Calu3 (cell line): ENCODE measurements at regions not wholly inside any gene's neighbourhood (a gene's known extent, or its start where the extent isn't known, plus 50 kb on each side); places are given as distances from the start of the nearest gene placed in this dataset.

Source experiments
- BruUV-seq: library from RNA; stranded (reverse); fragments of 400-500 nt; replicated peaks from 2 replicates; lab custom pipeline; 2021; lab: Mats Ljungman, UMichigan
- CTCF ChIA-PET: fragments of 300-600 bp; sonication (Branson Sonifier 250); formaldehyde crosslinking; loops from one replicate; lab custom pipeline; 2022; ENCODE audit warnings: antibody characterized with exemption; lab: Charles Lee
- DNase-seq: peaks from one replicate; pipeline ENCODE4 v3.0.0; 2022
- H3K27ac Mint-ChIP-seq: one replicate; pipeline ENCODE4 v1.8.0; 2022; ENCODE audit warnings: mixed read lengths; ENCODE audit not compliant: unreplicated experiment
- H3K27me3 Mint-ChIP-seq: one replicate; pipeline ENCODE4 v1.8.0; 2022; ENCODE audit warnings: mixed read lengths; ENCODE audit not compliant: unreplicated experiment
- H3K36me3 Mint-ChIP-seq: one replicate; pipeline ENCODE4 v1.8.0; 2022; ENCODE audit warnings: mild to moderate bottlenecking, moderate library complexity, mixed read lengths; ENCODE audit not compliant: insufficient read depth, unreplicated experiment
- H3K4me1 Mint-ChIP-seq: one replicate; pipeline ENCODE4 v1.8.0; 2022; ENCODE audit warnings: mild to moderate bottlenecking, low read depth, mixed read lengths; ENCODE audit not compliant: unreplicated experiment
- H3K4me3 Mint-ChIP-seq: one replicate; pipeline ENCODE4 v1.8.0; 2022; ENCODE audit warnings: mild to moderate bottlenecking, low read depth, moderate library complexity, mixed read lengths; ENCODE audit not compliant: unreplicated experiment
- H3K9me3 Mint-ChIP-seq: one replicate; pipeline ENCODE4 v1.8.0; 2022; ENCODE audit warnings: low read depth, mixed read lengths; ENCODE audit not compliant: unreplicated experiment
- CTCF ChIP-seq: fragments of 200-600 bp; IDR thresholded peaks from one replicate; pipeline ENCODE4 v1.8.0; 2022; ENCODE audit warnings: antibody characterized with exemption; ENCODE audit not compliant: unreplicated experiment
- intact Hi-C: fragments of 100-400 bp; cut with micrococcal nuclease; formaldehyde crosslinking; loops from one replicate; pipeline ENCODE4 v1.10.0; 2022; ENCODE audit not compliant: unreplicated experiment

GRCh38 chr17:27978689-27979175 is 63.7 kb upstream of the NLK start:
- Mint-ChIP-seq H3K36me3 (no peaks in the 10 kb centered on the region), H3K4me1 (no peaks in the 10 kb centered on the region), H3K27ac (no peak overlapping the region), H3K9me3 (no peaks in the 10 kb centered on the region), H3K27me3 (no peaks in the 10 kb centered on the region), H3K4me3 (no peak overlapping the region)
- no TSS peak for BruUV-seq
- DNase-seq: no peak
- CTCF ChIA-PET: interaction anchor here (0.5 kb wide), 1 partner anchor 76 kb away, joined by 3 read pairs; no protein-coding TSS in a partner anchor
- no peak for TF ChIP-seq CTCF
- intact Hi-C loops: loop anchor here (10.0 kb wide), 1 partner anchor 156 kb away; no protein-coding TSS in a partner anchor

- intact Hi-C loops: no loop called here
- no peak overlapping the region for H3K27ac Mint-ChIP-seq
These were observed 62.4 kb upstream of the NLK start for GRCh38 chr17:27980043-27980442.

GRCh38 chr17:27981978-27982377 is 60.5 kb upstream of the NLK start:
- Mint-ChIP-seq H3K4me3 (no peak overlapping the region), H3K27ac (no peak overlapping the region), H3K4me1 (no peaks in the 10 kb centered on the region), H3K9me3 (no peaks in the 10 kb centered on the region), H3K27me3 (no peaks in the 10 kb centered on the region), H3K36me3 (no peaks in the 10 kb centered on the region)
- DNase-seq: no peak
- CTCF ChIA-PET: no interaction called here
- BruUV-seq: no TSS peak
- no peak for TF ChIP-seq CTCF
- intact Hi-C loops: no loop called here

More at GRCh38 chr17:27980043-27980442, 62.4 kb upstream of the NLK start:
- Mint-ChIP-seq H3K27me3 (no peaks in the 10 kb centered on the region), H3K4me3 (no peak overlapping the region), H3K4me1 (no peaks in the 10 kb centered on the region), H3K9me3 (no peaks in the 10 kb centered on the region), H3K36me3 (no peaks in the 10 kb centered on the region)
- no peak for DNase-seq
- no TSS peak for BruUV-seq
- CTCF ChIA-PET: no interaction called here
- TF ChIP-seq CTCF: no peak

GRCh38 chr17:27982688-27983087 is 59.8 kb upstream of the NLK start:
- Mint-ChIP-seq H3K9me3 (no peaks in the 10 kb centered on the region), H3K4me1 (no peaks in the 10 kb centered on the region), H3K27me3 (no peaks in the 10 kb centered on the region), H3K27ac (no peak overlapping the region), H3K36me3 (no peaks in the 10 kb centered on the region), H3K4me3 (no peak overlapping the region)
- no TSS peak for BruUV-seq
- CTCF ChIA-PET: no interaction called here
- intact Hi-C loops: no loop called here
- no peak for TF ChIP-seq CTCF
- DNase-seq: no peak
